GM08714 (cell line): ENCODE measurements at regions not wholly inside any gene's neighbourhood (a gene's known extent, or its start where the extent isn't known, plus 50 kb on each side); places are given as distances from the start of the nearest gene placed in this dataset.
"Not testable (repeated sequence)": the region's sequence is repeated elsewhere in the genome, so short reads cannot be mapped to it uniquely, and the experiment has no call there.

Experiments
- H3K4me3 ChIP-seq: fragments of 200-500 bp; sonication (Bioruptor generic); 2 replicates; pipeline ENCODE4 v1.5.1; 2014; ENCODE audit warnings: mild to moderate bottlenecking, low read length, inconsistent platforms
- ZNF274 ChIP-seq: IDR thresholded peaks from 2 replicates; pipeline ENCODE4 v1.6.1; 2012; ENCODE audit warnings: mild to moderate bottlenecking, low read depth, low read length

GRCh38 chr3:74978684-74979083 is 364.2 kb upstream of the CNTN3 start:
- no peak overlapping the region for H3K4me3 ChIP-seq
- no peak for TF ChIP-seq ZNF274

- not testable (repeated sequence) for H3K4me3 ChIP-seq
These were observed 370.8 kb upstream of the CNTN3 start for GRCh38 chr3:74985028-74985904.

GRCh38 chr3:74988095-74988494 is 373.6 kb upstream of the CNTN3 start:
- no peak for TF ChIP-seq ZNF274
- H3K4me3 ChIP-seq: no peak overlapping the region

GRCh38 chr3:74992898-74993297 is 378.4 kb upstream of the CNTN3 start:
- no peak for TF ChIP-seq ZNF274
- H3K4me3 ChIP-seq: no peak overlapping the region

- H3K4me3 ChIP-seq: no peak overlapping the region
- no peak for TF ChIP-seq ZNF274
These were observed 386.9 kb upstream of the CNTN3 start for GRCh38 chr3:75001330-75001729.

GRCh38 chr3:75012791-75013331 is 398.4 kb upstream of the CNTN3 start:
- TF ChIP-seq ZNF274: no peak
- H3K4me3 ChIP-seq: no peak overlapping the region

- no peak overlapping the region for H3K4me3 ChIP-seq
- TF ChIP-seq ZNF274: no peak
These were observed 399.5 kb upstream of the CNTN3 start for GRCh38 chr3:75014008-75014407.

- TF ChIP-seq ZNF274: no peak
- H3K4me3 ChIP-seq: no peak overlapping the region
These were observed 400.8 kb upstream of the CNTN3 start for GRCh38 chr3:75015280-75015679.

- no peak overlapping the region for H3K4me3 ChIP-seq
- no peak for TF ChIP-seq ZNF274
These were observed 420.7 kb upstream of the CNTN3 start for GRCh38 chr3:75035146-75035545.

- no peak for TF ChIP-seq ZNF274
- no peak overlapping the region for H3K4me3 ChIP-seq
These were observed 428.5 kb upstream of the CNTN3 start for GRCh38 chr3:75042941-75043340.

- TF ChIP-seq ZNF274: no peak
- H3K4me3 ChIP-seq: no peak overlapping the region
These were observed 434.2 kb upstream of the CNTN3 start for GRCh38 chr3:75048650-75049049.

- TF ChIP-seq ZNF274: no peak
- H3K4me3 ChIP-seq: no peak overlapping the region
These were observed 435.1 kb upstream of the CNTN3 start for GRCh38 chr3:75049533-75049932.

- no peak overlapping the region for H3K4me3 ChIP-seq
- no peak for TF ChIP-seq ZNF274
These were observed 444.7 kb upstream of the CNTN3 start for GRCh38 chr3:75059120-75059519.

- no peak for TF ChIP-seq ZNF274
- no peak overlapping the region for H3K4me3 ChIP-seq
These were observed 447.3 kb upstream of the CNTN3 start for GRCh38 chr3:75061806-75062205.

- no peak for TF ChIP-seq ZNF274
These were observed 460.7 kb upstream of the CNTN3 start for GRCh38 chr3:75075158-75075557.

More at GRCh38 chr3:75075158-75075557, 460.7 kb upstream of the CNTN3 start:
- H3K4me3 ChIP-seq: no peak overlapping the region
